K562 (cell line): ENCODE measurements at regions not wholly inside any gene's neighbourhood (a gene's known extent, or its start where the extent isn't known, plus 50 kb on each side); places are given as distances from the start of the nearest gene placed in this dataset.
A peak's percentile ranks its signal among the peaks of the same experiment; 100 is the strongest.

Experiments used
- ARID2 ChIP-seq: fragments of 450-650 bp; IDR thresholded peaks from 2 replicates; pipeline ENCODE4 v1.6.1; 2017; ENCODE audit warnings: antibody characterized with exemption, mild to moderate bottlenecking
- BRCA1 ChIP-seq, 2 experiments: fragments of 450-650 bp in 1 of 2; sonication (generic) in 1 of 2; formaldehyde crosslinking in 1 of 2; IDR thresholded peaks; 2 replicates each; pipeline versions ENCODE4 v1.5.0 to v1.6.1; 2017 to 2020; ENCODE audit warnings: mild to moderate bottlenecking in 1 of 2, missing genetic modification reagents in 1 of 2
- EHMT2 ChIP-seq: fragments of 450-650 bp; IDR thresholded peaks from 2 replicates; pipeline ENCODE4 v1.6.1; 2018; ENCODE audit warnings: antibody characterized with exemption
- GATA2 ChIP-seq: sonication (generic); formaldehyde crosslinking; IDR thresholded peaks from 2 replicates; pipeline ENCODE4 v1.4.0; 2020; ENCODE audit warnings: mild to moderate bottlenecking, missing genetic modification reagents
- MEF2D ChIP-seq: conservative IDR thresholded peaks from 2 replicates; pipeline ENCODE4 v1.6.1; 2016; ENCODE audit warnings: low read depth, missing genetic modification characterization, missing compliant biosample characterization
- NCOA4 ChIP-seq: fragments of 450-650 bp; IDR thresholded peaks from 2 replicates; pipeline ENCODE4 v1.6.1; 2018; ENCODE audit warnings: mild to moderate bottlenecking; ENCODE audit not compliant: partially characterized antibody
- RBM25 ChIP-seq: fragments of 200-400 bp; formaldehyde crosslinking; IDR thresholded peaks from 2 replicates; pipeline ENCODE4 v1.6.1; 2018; ENCODE audit warnings: low read length, low read depth, moderate library complexity; ENCODE audit not compliant: severe bottlenecking
- SMC3 ChIP-seq: conservative IDR thresholded peaks from 2 replicates; pipeline ENCODE4 v1.6.1; 2011; ENCODE audit warnings: low read depth, low read length, improper control_type of control experiment; ENCODE audit not compliant: insufficient read depth
- ZKSCAN8 ChIP-seq: fragments of 200-800 bp; sonication (Bioruptor generic); IDR thresholded peaks from 2 replicates; pipeline ENCODE4 v1.6.1; 2016; ENCODE audit warnings: missing genetic modification characterization, missing compliant biosample characterization
- ZNF232 ChIP-seq: sonication (generic); formaldehyde crosslinking; IDR thresholded peaks from 2 replicates; pipeline ENCODE4 v1.8.0; 2022; ENCODE audit warnings: mild to moderate bottlenecking, missing genetic modification reagents
- ZNF717 ChIP-seq: fragments of 250-450 bp; sonication (Bioruptor Pico); IDR thresholded peaks from 2 replicates; pipeline ENCODE4 v1.5.0; 2021
- TF ChIP-seq, protein P1 (sequence below): fragments of 450-650 bp; formaldehyde crosslinking; IDR thresholded peaks from 2 replicates; pipeline ENCODE4 v1.4.0; 2020; ENCODE audit warnings: mild to moderate bottlenecking, moderate library complexity
- TF ChIP-seq, protein P2 (sequence below): fragments of 450-650 bp; formaldehyde crosslinking; IDR thresholded peaks from 2 replicates; pipeline ENCODE4 v1.4.0; 2020; ENCODE audit warnings: mild to moderate bottlenecking
- TF ChIP-seq, protein P3 (sequence below), 2 experiments: fragments of 450-650 bp in 1 of 2; IDR thresholded peaks; 2 replicates each; pipeline ENCODE4 v1.6.1; 2011 to 2017; ENCODE audit warnings: low read depth in 2 of 2, antibody characterized with exemption in 1 of 2, borderline replicate concordance in 1 of 2, low read length in 1 of 2, mild to moderate bottlenecking in 1 of 2, mixed read lengths in 1 of 2; ENCODE audit not compliant: control insufficient read depth in 1 of 2
- TF ChIP-seq, protein P4 (sequence below): fragments of 250-450 bp; sonication (Bioruptor Pico); IDR thresholded peaks from 2 replicates; pipeline ENCODE4 v1.8.0; 2021; ENCODE audit warnings: mild to moderate bottlenecking, moderate library complexity
- TF ChIP-seq, protein P5 (sequence below): sonication (generic); formaldehyde crosslinking; IDR thresholded peaks from 2 replicates; pipeline ENCODE4 v1.8.0; 2022; ENCODE audit warnings: mild to moderate bottlenecking, low read depth, missing genetic modification reagents
- TF ChIP-seq, protein P6 (sequence below): fragments of 250-450 bp; sonication (Bioruptor Pico); IDR thresholded peaks from 2 replicates; pipeline ENCODE4 v1.8.0; 2021; ENCODE audit warnings: moderate library complexity, mild to moderate bottlenecking, inconsistent platforms

DNA sequence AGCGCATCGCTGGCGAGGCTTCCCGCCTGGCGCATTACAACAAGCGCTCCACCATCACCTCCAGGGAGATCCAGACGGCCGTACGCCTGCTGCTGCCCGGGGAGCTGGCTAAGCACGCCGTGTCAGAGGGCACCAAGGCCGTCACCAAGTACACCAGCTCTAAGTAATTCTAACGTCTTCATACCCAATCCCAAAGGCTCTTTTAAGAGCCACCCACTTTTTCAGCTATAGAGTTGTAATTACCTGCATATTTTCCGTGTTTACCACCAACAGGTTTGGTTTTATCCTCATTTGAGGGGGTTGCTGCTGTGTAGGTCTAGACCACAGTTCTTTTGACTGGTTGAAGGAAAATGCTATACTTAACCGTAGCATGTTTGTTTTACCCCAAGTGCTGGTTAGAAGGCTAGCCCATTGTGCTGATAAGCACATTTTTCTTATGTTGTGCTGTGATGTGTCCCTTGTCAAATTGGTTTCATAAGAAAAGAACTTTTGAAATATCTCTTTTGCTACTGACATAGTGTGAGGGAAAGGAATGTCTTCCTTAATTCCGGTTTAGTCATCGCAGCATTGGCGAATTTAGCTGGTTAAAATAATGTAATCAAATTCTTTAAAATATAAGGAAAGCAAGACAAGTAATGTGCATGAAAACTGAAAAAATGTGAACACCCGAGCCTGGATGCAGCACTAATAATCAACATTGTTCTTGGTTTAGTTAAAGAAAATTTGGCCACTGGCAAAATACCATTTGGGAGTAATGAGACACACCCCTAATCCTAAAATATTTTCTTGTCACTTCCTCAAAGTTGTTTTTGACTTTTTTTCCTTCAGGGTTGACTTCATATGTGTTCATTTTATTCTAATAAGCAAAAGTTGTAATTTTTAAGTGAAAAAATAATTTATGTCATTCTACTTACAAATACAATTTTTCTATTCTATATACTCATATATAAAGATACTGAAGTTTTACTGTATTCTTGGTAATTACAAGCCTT, 112.8 kb downstream of the HFE start (continued):
- 0 out of 2 replicates have a peak, but pooled peaks have one; percentile 10 for TF ChIP-seq MEF2D (tag)
- TF ChIP-seq, protein P1, sequence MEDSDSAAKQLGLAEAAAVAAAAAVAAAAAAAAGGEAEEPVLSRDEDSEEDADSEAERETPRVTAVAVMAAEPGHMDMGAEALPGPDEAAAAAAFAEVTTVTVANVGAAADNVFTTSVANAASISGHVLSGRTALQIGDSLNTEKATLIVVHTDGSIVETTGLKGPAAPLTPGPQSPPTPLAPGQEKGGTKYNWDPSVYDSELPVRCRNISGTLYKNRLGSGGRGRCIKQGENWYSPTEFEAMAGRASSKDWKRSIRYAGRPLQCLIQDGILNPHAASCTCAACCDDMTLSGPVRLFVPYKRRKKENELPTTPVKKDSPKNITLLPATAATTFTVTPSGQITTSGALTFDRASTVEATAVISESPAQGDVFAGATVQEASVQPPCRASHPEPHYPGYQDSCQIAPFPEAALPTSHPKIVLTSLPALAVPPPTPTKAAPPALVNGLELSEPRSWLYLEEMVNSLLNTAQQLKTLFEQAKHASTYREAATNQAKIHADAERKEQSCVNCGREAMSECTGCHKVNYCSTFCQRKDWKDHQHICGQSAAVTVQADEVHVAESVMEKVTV (CRISPR knock-in tag), result no peak
- TF ChIP-seq RBM25, result no peak
- no peak for TF ChIP-seq EHMT2
- TF ChIP-seq, protein P2, sequence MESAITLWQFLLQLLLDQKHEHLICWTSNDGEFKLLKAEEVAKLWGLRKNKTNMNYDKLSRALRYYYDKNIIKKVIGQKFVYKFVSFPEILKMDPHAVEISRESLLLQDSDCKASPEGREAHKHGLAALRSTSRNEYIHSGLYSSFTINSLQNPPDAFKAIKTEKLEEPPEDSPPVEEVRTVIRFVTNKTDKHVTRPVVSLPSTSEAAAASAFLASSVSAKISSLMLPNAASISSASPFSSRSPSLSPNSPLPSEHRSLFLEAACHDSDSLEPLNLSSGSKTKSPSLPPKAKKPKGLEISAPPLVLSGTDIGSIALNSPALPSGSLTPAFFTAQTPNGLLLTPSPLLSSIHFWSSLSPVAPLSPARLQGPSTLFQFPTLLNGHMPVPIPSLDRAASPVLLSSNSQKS, result 0 out of 2 replicates have a peak, but pooled peaks have one; percentile 80
- TF ChIP-seq ZNF232 (CRISPR knock-in tag), result 0 out of 2 replicates have a peak, but pooled peaks have one; percentile 15
- TF ChIP-seq, protein P3, sequence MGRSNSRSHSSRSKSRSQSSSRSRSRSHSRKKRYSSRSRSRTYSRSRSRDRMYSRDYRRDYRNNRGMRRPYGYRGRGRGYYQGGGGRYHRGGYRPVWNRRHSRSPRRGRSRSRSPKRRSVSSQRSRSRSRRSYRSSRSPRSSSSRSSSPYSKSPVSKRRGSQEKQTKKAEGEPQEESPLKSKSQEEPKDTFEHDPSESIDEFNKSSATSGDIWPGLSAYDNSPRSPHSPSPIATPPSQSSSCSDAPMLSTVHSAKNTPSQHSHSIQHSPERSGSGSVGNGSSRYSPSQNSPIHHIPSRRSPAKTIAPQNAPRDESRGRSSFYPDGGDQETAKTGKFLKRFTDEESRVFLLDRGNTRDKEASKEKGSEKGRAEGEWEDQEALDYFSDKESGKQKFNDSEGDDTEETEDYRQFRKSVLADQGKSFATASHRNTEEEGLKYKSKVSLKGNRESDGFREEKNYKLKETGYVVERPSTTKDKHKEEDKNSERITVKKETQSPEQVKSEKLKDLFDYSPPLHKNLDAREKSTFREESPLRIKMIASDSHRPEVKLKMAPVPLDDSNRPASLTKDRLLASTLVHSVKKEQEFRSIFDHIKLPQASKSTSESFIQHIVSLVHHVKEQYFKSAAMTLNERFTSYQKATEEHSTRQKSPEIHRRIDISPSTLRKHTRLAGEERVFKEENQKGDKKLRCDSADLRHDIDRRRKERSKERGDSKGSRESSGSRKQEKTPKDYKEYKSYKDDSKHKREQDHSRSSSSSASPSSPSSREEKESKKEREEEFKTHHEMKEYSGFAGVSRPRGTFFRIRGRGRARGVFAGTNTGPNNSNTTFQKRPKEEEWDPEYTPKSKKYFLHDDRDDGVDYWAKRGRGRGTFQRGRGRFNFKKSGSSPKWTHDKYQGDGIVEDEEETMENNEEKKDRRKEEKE (IDR thresholded peaks at IDR 0.05; ENCODE audit: borderline replicate concordance in 1 of 2, control insufficient read depth in 1 of 2, low read depth in 2 of 2, low read length in 1 of 2), result peak in 1 of 2 experiments; percentile 87; a peak in 1 of 4 replicates
- peak; percentile 86; the same call in 1 of the 2 replicates for TF ChIP-seq ZNF717 (CRISPR knock-in tag)
- no peak for TF ChIP-seq BRCA1 (IDR thresholded peaks at IDR 0.05)
- no peak for TF ChIP-seq BRCA1 (CRISPR knock-in tag; IDR thresholded peaks at IDR 0.05)
- TF ChIP-seq SMC3, result 0 out of 2 replicates have a peak, but pooled peaks have one; percentile 18
- TF ChIP-seq, protein P4, sequence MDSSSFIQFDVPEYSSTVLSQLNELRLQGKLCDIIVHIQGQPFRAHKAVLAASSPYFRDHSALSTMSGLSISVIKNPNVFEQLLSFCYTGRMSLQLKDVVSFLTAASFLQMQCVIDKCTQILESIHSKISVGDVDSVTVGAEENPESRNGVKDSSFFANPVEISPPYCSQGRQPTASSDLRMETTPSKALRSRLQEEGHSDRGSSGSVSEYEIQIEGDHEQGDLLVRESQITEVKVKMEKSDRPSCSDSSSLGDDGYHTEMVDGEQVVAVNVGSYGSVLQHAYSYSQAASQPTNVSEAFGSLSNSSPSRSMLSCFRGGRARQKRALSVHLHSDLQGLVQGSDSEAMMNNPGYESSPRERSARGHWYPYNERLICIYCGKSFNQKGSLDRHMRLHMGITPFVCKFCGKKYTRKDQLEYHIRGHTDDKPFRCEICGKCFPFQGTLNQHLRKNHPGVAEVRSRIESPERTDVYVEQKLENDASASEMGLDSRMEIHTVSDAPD, result 0 out of 2 replicates have a peak, but pooled peaks have one; percentile 29
- TF ChIP-seq, protein P5, sequence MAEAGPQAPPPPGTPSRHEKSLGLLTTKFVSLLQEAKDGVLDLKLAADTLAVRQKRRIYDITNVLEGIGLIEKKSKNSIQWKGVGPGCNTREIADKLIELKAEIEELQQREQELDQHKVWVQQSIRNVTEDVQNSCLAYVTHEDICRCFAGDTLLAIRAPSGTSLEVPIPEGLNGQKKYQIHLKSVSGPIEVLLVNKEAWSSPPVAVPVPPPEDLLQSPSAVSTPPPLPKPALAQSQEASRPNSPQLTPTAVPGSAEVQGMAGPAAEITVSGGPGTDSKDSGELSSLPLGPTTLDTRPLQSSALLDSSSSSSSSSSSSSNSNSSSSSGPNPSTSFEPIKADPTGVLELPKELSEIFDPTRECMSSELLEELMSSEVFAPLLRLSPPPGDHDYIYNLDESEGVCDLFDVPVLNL (CRISPR knock-in tag), result no peak
- peak; percentile 33; the same call in 1 of the 2 replicates for TF ChIP-seq ARID2
- TF ChIP-seq, protein P6, sequence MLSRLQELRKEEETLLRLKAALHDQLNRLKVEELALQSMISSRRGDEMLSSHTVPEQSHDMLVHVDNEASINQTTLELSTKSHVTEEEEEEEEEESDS (CRISPR knock-in tag), result no peak
- TF ChIP-seq GATA2 (CRISPR knock-in tag), result peak; percentile 62
- TF ChIP-seq NCOA4, result no peak
- TF ChIP-seq ZKSCAN8, result no peak
